Prostate gland (tissue), 2 donors: ENCODE measurements at regions not wholly inside any gene's neighbourhood (a gene's known extent, or its start where the extent isn't known, plus 50 kb on each side); places are given as distances from the start of the nearest gene placed in this dataset.

ENCODE experiments used
- DNase-seq: peaks from one replicate; pipeline ENCODE4 v3.0.0-alpha.2; 2019; ENCODE audit warnings: low spot score
- H3K27ac ChIP-seq, 2 donors: fragments of 200-600 bp; sonication (generic); 2 replicates each; pipeline ENCODE4 v1.5.1; 2017 to 2019
- H3K27me3 ChIP-seq: fragments of 200-600 bp; sonication (generic); replicated peaks from 2 replicates; pipeline ENCODE4 v1.5.1; 2019; ENCODE audit not compliant: insufficient read depth
- H3K36me3 ChIP-seq, 2 donors: fragments of 200-600 bp; sonication (generic); 1 replicate in 1 of 2; 2 replicates in 1 of 2; pipeline versions ENCODE4 v1.5.1 to v1.8.1; 2017 to 2019
- H3K4me1 ChIP-seq: fragments of 200-600 bp; sonication (generic); replicated peaks from 2 replicates; pipeline ENCODE4 v1.5.1; 2019
- H3K4me3 ChIP-seq, 2 donors: fragments of 200-600 bp; sonication (generic); 2 replicates each; pipeline ENCODE4 v1.5.1; 2017 to 2019
- H3K9me3 ChIP-seq: fragments of 200-600 bp; sonication (generic); 2 replicates; pipeline ENCODE4 v1.5.1; 2017
- POLR2A ChIP-seq: fragments of 450-650 bp; IDR thresholded peaks from one replicate; pipeline ENCODE4 v1.6.1; 2016; ENCODE audit warnings: antibody characterized with exemption, mild to moderate bottlenecking
- POLR2AphosphoS5 ChIP-seq: sonication (generic); formaldehyde crosslinking; IDR thresholded peaks from one replicate; pipeline ENCODE4 v1.6.1; 2017; ENCODE audit warnings: antibody characterized with exemption
- WGBS: methylation state at CpG from one replicate; pipeline ENCODE4 v1.1.5; 2018; 5-methylcytosine and 5-hydroxymethylcytosine counted together
- intact Hi-C: fragments of 100-400 bp; cut with DNase I; formaldehyde crosslinking; loops from one replicate; pipeline ENCODE4 v1.14.2; 2022
- TF ChIP-seq, protein P1 (sequence below), 4 experiments: fragments of 200-600 bp in 2 of 4; fragments of 450-650 bp in 2 of 4; sonication (generic) in 2 of 4; IDR thresholded peaks; 1 replicate in 3 of 4; 2 replicates in 1 of 4; pipeline ENCODE4 v1.5.1; 2016 to 2019; ENCODE audit warnings: antibody characterized with exemption in 4 of 4, mild to moderate bottlenecking in 2 of 4, moderate library complexity in 2 of 4

DNA sequence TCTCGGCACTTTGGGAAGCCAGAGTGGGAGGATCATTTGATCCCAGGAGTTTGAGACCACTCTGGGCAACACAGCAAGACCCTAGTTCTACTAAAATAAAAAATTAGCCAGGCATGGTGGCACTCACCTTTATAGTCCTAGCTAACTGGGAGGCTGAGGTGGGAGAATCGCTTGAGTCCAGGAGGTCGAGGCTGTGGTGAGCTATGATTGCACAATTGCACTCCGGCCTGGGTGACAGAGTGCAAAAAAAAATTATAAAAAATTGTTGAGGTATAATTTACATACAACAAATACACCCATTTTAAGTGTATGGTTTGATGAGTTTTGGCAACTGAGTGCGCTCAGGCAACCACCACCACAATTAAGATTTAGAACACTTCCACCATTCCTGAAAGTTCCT, 108.5 kb upstream of the GADD45A start:
- TF ChIP-seq POLR2A = no peak
- TF ChIP-seq, protein P1, sequence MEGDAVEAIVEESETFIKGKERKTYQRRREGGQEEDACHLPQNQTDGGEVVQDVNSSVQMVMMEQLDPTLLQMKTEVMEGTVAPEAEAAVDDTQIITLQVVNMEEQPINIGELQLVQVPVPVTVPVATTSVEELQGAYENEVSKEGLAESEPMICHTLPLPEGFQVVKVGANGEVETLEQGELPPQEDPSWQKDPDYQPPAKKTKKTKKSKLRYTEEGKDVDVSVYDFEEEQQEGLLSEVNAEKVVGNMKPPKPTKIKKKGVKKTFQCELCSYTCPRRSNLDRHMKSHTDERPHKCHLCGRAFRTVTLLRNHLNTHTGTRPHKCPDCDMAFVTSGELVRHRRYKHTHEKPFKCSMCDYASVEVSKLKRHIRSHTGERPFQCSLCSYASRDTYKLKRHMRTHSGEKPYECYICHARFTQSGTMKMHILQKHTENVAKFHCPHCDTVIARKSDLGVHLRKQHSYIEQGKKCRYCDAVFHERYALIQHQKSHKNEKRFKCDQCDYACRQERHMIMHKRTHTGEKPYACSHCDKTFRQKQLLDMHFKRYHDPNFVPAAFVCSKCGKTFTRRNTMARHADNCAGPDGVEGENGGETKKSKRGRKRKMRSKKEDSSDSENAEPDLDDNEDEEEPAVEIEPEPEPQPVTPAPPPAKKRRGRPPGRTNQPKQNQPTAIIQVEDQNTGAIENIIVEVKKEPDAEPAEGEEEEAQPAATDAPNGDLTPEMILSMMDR (IDR thresholded peaks at IDR 0.05) = no peak
- no peak for TF ChIP-seq POLR2AphosphoS5
- H3K36me3 ChIP-seq = no peaks in the 10 kb centered on the region
- no peak overlapping the region for H3K4me3 ChIP-seq
- no peak overlapping the region for H3K27ac ChIP-seq
- intact Hi-C loops = no loop called here
- DNase-seq = no peak
- WGBS = 84% methylated on average over 5 of the region's 5 CpGs
- H3K9me3 ChIP-seq = no peaks in the 10 kb centered on the region
- H3K4me1 ChIP-seq = no peaks in the 10 kb centered on the region
- no peaks in the 10 kb centered on the region for H3K27me3 ChIP-seq

DNA sequence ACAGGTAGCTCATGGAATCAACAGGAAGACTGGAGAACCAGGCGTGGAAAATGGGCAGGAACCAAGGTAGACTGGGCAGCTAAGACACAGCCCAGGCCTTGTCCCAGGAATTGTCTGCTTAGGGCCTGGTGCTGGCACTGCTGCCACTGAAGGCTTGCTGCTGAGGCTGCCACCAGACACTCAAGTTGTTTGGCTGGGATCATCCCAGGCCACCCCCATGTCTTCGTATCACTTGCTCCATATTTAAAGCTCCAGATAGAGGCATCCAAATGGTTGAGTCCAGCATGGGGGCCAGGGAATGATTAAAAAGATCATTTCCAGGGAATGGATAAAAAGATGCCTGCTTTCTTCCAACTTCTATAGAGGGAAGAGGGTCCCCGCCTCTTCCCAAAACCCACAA, 107.4 kb upstream of the GADD45A start:
- H3K27me3 ChIP-seq = no peaks in the 10 kb centered on the region
- no peak for DNase-seq
- no peaks in the 10 kb centered on the region for H3K4me1 ChIP-seq
- TF ChIP-seq POLR2A = no peak
- TF ChIP-seq, protein P1 (IDR thresholded peaks at IDR 0.05) = no peak
- TF ChIP-seq POLR2AphosphoS5 = no peak
- H3K4me3 ChIP-seq = no peak overlapping the region
- no peak overlapping the region for H3K27ac ChIP-seq
- no peaks in the 10 kb centered on the region for H3K36me3 ChIP-seq
- intact Hi-C loops = no loop called here
- WGBS = 98% methylated on average over 3 of the region's 3 CpGs
- no peaks in the 10 kb centered on the region for H3K9me3 ChIP-seq

DNA sequence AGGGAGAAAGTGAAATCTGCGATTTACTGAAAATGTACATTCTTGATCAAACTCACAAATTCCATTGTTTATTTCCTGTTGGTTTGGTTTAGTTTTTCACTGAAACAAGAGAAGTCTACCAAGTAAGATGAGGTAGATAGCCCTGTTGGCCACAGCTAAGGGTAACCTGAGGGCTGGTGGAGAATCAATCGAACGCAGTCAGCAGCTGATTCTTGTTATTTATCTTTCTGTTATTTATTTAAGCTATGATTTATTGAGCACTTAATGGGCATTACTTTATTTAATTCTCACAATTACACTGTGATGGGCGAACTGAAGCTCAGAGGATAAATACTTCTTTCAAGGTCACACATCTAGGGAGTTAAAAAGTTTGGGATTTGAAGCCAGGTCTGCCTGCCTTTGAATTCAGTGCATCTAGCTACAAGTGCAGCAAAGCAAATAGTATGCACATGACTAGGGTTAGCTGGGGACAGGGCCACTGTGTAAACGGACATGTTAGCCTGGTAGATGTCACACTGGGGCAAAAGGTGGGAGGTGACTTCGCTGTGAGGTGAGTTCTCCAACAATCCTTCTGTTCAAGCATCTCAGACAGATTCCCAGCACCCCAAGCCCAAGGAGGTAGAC, 106.5 kb upstream of the GADD45A start:
- H3K27ac ChIP-seq = no peak overlapping the region

DNA sequence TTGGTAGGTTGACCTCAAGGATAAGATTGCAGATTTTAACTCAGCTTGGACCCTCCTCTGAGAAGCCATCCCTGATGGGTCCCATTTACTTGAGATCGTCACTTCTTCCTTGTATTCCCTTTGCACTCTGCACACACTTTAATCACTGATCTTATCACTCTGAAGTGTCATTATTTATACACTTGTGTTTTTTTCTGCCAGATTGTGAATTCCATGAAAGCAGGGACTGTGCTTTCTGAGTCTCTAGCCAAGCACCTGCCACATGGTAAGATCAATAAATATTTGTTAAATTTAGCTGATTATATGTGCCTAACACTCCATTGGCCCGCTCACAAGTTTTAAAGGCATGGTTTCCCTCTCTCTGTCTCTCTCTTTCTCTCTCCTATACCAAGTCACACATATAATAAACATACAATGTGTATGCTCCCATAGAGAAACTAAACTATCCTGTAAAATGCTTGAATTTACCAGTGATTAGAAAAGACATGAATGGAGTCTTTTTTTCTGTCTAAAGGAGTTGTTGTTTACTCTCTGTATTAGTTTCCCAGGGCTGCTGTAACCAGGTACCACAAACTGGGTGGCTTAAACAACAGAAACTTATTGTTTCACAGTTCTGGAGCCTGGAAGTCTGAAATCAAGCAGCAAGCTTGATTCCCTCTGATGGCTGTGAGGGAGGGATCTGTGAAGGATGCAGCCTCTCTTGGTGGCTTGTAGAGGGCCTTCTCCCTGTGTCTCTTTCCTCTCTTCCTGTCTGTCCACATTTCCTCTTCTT, 105.2 kb upstream of the GADD45A start:
- TF ChIP-seq POLR2AphosphoS5 (no peak), POLR2A (no peak)
- TF ChIP-seq, protein P1 (IDR thresholded peaks at IDR 0.05) = no peak
- Histone ChIP-seq H3K27ac (no peak overlapping the region), H3K4me3 (no peak overlapping the region), H3K9me3 (no peaks in the 10 kb centered on the region), H3K4me1 (no peaks in the 10 kb centered on the region), H3K36me3 (no peaks in the 10 kb centered on the region), H3K27me3 (no peaks in the 10 kb centered on the region)
- intact Hi-C loops = no loop called here
- WGBS = 11% methylated on average over 2 of the region's 2 CpGs
- DNase-seq = no peak

More for the DNA sequence above, 106.5 kb upstream of the GADD45A start:
- intact Hi-C loops = no loop called here
- Histone ChIP-seq H3K27me3 (no peaks in the 10 kb centered on the region), H3K36me3 (no peaks in the 10 kb centered on the region), H3K9me3 (no peaks in the 10 kb centered on the region), H3K4me3 (no peak overlapping the region), H3K4me1 (no peaks in the 10 kb centered on the region)
- TF ChIP-seq POLR2AphosphoS5 = no peak
- 62% methylated on average over 6 of the region's 6 CpGs for WGBS
- DNase-seq = no peak

DNA sequence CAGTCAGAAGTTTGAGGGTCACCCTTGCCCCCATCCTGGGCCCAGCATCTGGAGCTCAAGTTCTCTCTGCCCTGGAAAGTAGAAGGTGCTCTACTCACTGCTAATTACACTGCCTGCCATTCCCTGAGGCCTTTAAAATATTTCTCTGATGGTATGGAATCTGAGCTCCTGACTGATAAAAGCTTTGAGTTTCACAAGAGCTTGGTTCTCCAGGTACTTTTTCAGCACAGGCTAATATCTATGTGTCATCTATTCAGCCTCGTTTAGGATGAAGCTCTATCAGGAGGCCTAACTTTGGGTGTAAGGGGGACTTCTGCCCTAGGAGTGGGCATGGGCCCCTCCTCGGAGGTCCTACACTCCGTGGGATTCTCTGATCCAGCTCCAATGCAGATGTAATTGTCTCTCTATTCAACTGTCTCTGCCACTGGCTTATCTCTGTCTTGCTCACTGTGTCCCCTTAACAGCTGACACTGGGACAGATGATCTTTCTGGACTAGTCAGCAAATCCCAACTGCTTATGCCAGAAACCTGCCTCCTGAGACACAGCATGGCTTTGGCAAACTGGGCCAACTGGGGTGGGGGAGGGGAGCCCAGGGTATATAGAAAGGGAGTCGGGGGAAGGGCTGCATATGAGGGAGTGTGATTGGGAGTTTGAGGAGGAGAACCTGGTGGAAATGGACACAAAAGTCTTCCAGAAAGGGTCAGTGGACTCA, 104.2 kb upstream of the GADD45A start:
- H3K27ac ChIP-seq = no peak overlapping the region
- no peaks in the 10 kb centered on the region for H3K36me3 ChIP-seq
- no peak for DNase-seq
- H3K9me3 ChIP-seq = no peaks in the 10 kb centered on the region
- no peak for TF ChIP-seq POLR2AphosphoS5
- no peak for TF ChIP-seq POLR2A
- TF ChIP-seq, protein P1 (IDR thresholded peaks at IDR 0.05) = no peak
- H3K4me1 ChIP-seq = no peaks in the 10 kb centered on the region
- 80% methylated on average over 4 of the region's 4 CpGs for WGBS
- intact Hi-C loops = no loop called here
- H3K27me3 ChIP-seq = no peaks in the 10 kb centered on the region
- no peak overlapping the region for H3K4me3 ChIP-seq
